ENCODE measurements at regions not wholly inside any gene's neighbourhood (a gene's known extent, or its start where the extent isn't known, plus 50 kb on each side); places are given as distances from the start of the nearest gene placed in this dataset.

DNA sequence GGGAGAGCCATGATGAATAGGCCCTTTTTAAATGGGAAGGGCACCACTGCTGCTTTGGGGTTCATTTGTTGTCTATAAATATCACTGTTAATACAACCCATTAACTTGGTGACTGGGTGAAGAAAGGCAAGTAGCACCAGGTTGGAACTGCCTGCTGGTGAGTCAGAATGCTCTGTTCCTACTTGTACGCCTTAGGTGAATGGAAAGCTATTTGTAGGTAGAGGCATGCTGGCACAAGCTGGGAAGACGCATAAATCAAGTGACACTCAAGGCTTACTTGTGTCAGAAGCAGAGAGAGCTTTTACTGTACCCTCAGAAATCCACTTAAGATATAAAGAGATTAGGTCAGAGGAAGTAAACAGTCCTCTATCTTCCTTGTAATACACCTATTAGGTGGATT, 142.5 kb downstream of the TMX1 start:
- Histone ChIP-seq H3K4me3 (ENCODE audit: low read length) (no peak overlapping the region), H3K4me2 (ENCODE audit: low read length) (no peak overlapping the region), H2AFZ (ENCODE audit: low read depth, low read length) (no peak overlapping the region), H3K9ac (ENCODE audit: low read length) (no peak overlapping the region), H3K79me2 (replicated peaks; ENCODE audit: insufficient read depth, low read length) (no peaks in the 10 kb centered on the region), H3F3A (ENCODE audit: insufficient read depth, low read length, poor library complexity, severe bottlenecking) (no peaks in the 10 kb centered on the region), H3K9me2 (ENCODE audit: insufficient read depth, low read length) (no peaks in the 10 kb centered on the region), H4K20me1 (ENCODE audit: insufficient read depth) (no peaks in the 10 kb centered on the region), H3K27ac (ENCODE audit: low read length) (no peak overlapping the region), H3K27me3 (ENCODE audit: insufficient read depth, low read depth, low read length) (no peaks in the 10 kb centered on the region), H3K9me3 (ENCODE audit: low read length) (no peaks in the 10 kb centered on the region), H3K36me3 (ENCODE audit: insufficient read depth, low read length) (no peaks in the 10 kb centered on the region)
- TF ChIP-seq POLR2AphosphoS5 (IDR thresholded peaks at IDR 0.05) = no peak
- TF ChIP-seq EP300 (conservative IDR thresholded peaks at IDR 0.05; ENCODE audit: poor library complexity, severe bottlenecking) = no peak
- TF ChIP-seq SMC3 (conservative IDR thresholded peaks at IDR 0.05; ENCODE audit: poor library complexity) = no peak
- TF ChIP-seq, protein P1, sequence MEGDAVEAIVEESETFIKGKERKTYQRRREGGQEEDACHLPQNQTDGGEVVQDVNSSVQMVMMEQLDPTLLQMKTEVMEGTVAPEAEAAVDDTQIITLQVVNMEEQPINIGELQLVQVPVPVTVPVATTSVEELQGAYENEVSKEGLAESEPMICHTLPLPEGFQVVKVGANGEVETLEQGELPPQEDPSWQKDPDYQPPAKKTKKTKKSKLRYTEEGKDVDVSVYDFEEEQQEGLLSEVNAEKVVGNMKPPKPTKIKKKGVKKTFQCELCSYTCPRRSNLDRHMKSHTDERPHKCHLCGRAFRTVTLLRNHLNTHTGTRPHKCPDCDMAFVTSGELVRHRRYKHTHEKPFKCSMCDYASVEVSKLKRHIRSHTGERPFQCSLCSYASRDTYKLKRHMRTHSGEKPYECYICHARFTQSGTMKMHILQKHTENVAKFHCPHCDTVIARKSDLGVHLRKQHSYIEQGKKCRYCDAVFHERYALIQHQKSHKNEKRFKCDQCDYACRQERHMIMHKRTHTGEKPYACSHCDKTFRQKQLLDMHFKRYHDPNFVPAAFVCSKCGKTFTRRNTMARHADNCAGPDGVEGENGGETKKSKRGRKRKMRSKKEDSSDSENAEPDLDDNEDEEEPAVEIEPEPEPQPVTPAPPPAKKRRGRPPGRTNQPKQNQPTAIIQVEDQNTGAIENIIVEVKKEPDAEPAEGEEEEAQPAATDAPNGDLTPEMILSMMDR (IDR thresholded peaks at IDR 0.05; ENCODE audit: poor library complexity, severe bottlenecking) = no peak
- TF ChIP-seq RAD21 (conservative IDR thresholded peaks at IDR 0.05) = no peak
- TF ChIP-seq EZH2 (IDR thresholded peaks at IDR 0.05; ENCODE audit: borderline replicate concordance, insufficient read depth, low read length, poor library complexity, severe bottlenecking) = no peak
- TF ChIP-seq TAF1 (IDR thresholded peaks at IDR 0.05; ENCODE audit: low read depth) = no peak
- no peak for TF ChIP-seq MXI1 (conservative IDR thresholded peaks at IDR 0.05; ENCODE audit: poor library complexity, severe bottlenecking)
- TF ChIP-seq, protein P2, sequence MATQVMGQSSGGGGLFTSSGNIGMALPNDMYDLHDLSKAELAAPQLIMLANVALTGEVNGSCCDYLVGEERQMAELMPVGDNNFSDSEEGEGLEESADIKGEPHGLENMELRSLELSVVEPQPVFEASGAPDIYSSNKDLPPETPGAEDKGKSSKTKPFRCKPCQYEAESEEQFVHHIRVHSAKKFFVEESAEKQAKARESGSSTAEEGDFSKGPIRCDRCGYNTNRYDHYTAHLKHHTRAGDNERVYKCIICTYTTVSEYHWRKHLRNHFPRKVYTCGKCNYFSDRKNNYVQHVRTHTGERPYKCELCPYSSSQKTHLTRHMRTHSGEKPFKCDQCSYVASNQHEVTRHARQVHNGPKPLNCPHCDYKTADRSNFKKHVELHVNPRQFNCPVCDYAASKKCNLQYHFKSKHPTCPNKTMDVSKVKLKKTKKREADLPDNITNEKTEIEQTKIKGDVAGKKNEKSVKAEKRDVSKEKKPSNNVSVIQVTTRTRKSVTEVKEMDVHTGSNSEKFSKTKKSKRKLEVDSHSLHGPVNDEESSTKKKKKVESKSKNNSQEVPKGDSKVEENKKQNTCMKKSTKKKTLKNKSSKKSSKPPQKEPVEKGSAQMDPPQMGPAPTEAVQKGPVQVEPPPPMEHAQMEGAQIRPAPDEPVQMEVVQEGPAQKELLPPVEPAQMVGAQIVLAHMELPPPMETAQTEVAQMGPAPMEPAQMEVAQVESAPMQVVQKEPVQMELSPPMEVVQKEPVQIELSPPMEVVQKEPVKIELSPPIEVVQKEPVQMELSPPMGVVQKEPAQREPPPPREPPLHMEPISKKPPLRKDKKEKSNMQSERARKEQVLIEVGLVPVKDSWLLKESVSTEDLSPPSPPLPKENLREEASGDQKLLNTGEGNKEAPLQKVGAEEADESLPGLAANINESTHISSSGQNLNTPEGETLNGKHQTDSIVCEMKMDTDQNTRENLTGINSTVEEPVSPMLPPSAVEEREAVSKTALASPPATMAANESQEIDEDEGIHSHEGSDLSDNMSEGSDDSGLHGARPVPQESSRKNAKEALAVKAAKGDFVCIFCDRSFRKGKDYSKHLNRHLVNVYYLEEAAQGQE (IDR thresholded peaks at IDR 0.05; ENCODE audit: borderline replicate concordance) = no peak

DNA sequence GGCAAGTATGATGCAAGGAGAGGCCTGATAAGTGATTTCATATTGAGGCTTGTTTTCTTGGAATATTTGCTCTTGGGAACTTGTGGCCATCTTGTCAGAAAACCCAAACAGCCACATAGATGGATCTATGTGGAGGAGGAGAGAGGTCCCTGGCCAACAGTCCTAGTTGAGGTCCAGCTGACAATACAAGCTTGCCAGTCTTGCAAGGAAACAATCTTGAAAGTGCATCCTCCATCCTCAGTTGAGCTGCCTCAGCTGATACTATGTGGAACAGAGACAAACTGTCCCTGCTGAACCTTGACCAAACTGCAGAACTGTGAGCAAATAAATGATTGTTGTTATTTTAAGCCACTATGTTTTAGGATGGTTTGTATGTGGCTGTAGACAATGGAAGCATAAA, 146.4 kb downstream of the TMX1 start:
- Histone ChIP-seq H3K27ac (ENCODE audit: low read length) (no peak overlapping the region), H3K79me2 (replicated peaks; ENCODE audit: insufficient read depth, low read length) (no peaks in the 10 kb centered on the region), H3K27me3 (ENCODE audit: insufficient read depth, low read depth, low read length) (no peaks in the 10 kb centered on the region), H3K4me3 (ENCODE audit: low read length) (no peak overlapping the region), H3K4me2 (ENCODE audit: low read length) (no peak overlapping the region), H3K9me2 (ENCODE audit: insufficient read depth, low read length) (no peaks in the 10 kb centered on the region), H3K9me3 (ENCODE audit: low read length) (no peaks in the 10 kb centered on the region), H3K9ac (ENCODE audit: low read length) (no peak overlapping the region), H3K36me3 (ENCODE audit: insufficient read depth, low read length) (no peaks in the 10 kb centered on the region), H2AFZ (ENCODE audit: low read depth, low read length) (no peak overlapping the region), H4K20me1 (ENCODE audit: insufficient read depth) (no peaks in the 10 kb centered on the region), H3F3A (ENCODE audit: insufficient read depth, low read length, poor library complexity, severe bottlenecking) (no peaks in the 10 kb centered on the region)
- TF ChIP-seq TAF1 (IDR thresholded peaks at IDR 0.05; ENCODE audit: low read depth) = no peak
- TF ChIP-seq, protein P2 (IDR thresholded peaks at IDR 0.05; ENCODE audit: borderline replicate concordance) = no peak
- TF ChIP-seq EZH2 (IDR thresholded peaks at IDR 0.05; ENCODE audit: borderline replicate concordance, insufficient read depth, low read length, poor library complexity, severe bottlenecking) = no peak
- no peak for TF ChIP-seq EP300 (conservative IDR thresholded peaks at IDR 0.05; ENCODE audit: poor library complexity, severe bottlenecking)
- no peak for TF ChIP-seq MXI1 (conservative IDR thresholded peaks at IDR 0.05; ENCODE audit: poor library complexity, severe bottlenecking)
- TF ChIP-seq RAD21 (conservative IDR thresholded peaks at IDR 0.05) = no peak
- TF ChIP-seq, protein P1 (IDR thresholded peaks at IDR 0.05; ENCODE audit: poor library complexity, severe bottlenecking) = no peak
- TF ChIP-seq SMC3 (conservative IDR thresholded peaks at IDR 0.05; ENCODE audit: poor library complexity) = no peak
- no peak for TF ChIP-seq POLR2AphosphoS5 (IDR thresholded peaks at IDR 0.05)
